Endodermal cell (in vitro differentiated cells): ENCODE measurements at regions not wholly inside any gene's neighbourhood (a gene's known extent, or its start where the extent isn't known, plus 50 kb on each side); places are given as distances from the start of the nearest gene placed in this dataset.

ENCODE experiments used
- DNase-seq: peaks from one replicate; pipeline ENCODE4 v3.0.0-alpha.2; 2017
- H3K27ac ChIP-seq: 2 replicates; pipeline ENCODE4 v1.5.1; 2013; ENCODE audit warnings: mild to moderate bottlenecking, low read depth, low read length, moderate library complexity
- H3K27me3 ChIP-seq: 2 replicates; pipeline ENCODE4 v1.6.1; 2013; ENCODE audit warnings: mild to moderate bottlenecking, low read length, moderate library complexity; ENCODE audit not compliant: insufficient read depth, control insufficient read depth, poor library complexity, severe bottlenecking
- H3K36me3 ChIP-seq: 2 replicates; pipeline ENCODE4 v1.7.0; 2013; ENCODE audit warnings: mild to moderate bottlenecking, low read length, moderate library complexity; ENCODE audit not compliant: control insufficient read depth, insufficient read depth
- H3K4me1 ChIP-seq: one replicate; pipeline ENCODE4 v1.7.0; 2013; ENCODE audit warnings: low read length; ENCODE audit not compliant: control insufficient read depth, insufficient read depth
- H3K4me3 ChIP-seq: 2 replicates; pipeline ENCODE4 v1.5.1; 2013; ENCODE audit warnings: mild to moderate bottlenecking, low read length, moderate library complexity
- H3K9ac ChIP-seq: 2 replicates; pipeline ENCODE4 v1.6.1; 2013; ENCODE audit warnings: mild to moderate bottlenecking, low read length, moderate library complexity; ENCODE audit not compliant: poor library complexity, severe bottlenecking; ENCODE audit errors: extremely low read depth
- H3K9me3 ChIP-seq: 2 replicates; pipeline ENCODE4 v1.6.1; 2013; ENCODE audit warnings: mild to moderate bottlenecking, low read length, moderate library complexity; ENCODE audit not compliant: control insufficient read depth
- H3K27ac Mint-ChIP-seq: 2 replicates; pipeline ENCODE4 v1.8.0; 2020; ENCODE audit warnings: mixed read lengths
- H3K27me3 Mint-ChIP-seq: 2 replicates; pipeline ENCODE4 v1.8.0; 2021; ENCODE audit warnings: mild to moderate bottlenecking, mixed read lengths; ENCODE audit not compliant: insufficient read depth
- H3K36me3 Mint-ChIP-seq: 2 replicates; pipeline ENCODE4 v1.8.0; 2020; ENCODE audit warnings: low read depth, mixed read lengths
- H3K4me1 Mint-ChIP-seq: 2 replicates; pipeline ENCODE4 v1.8.0; 2020; ENCODE audit warnings: mixed read lengths
- H3K4me3 Mint-ChIP-seq: 2 replicates; pipeline ENCODE4 v1.8.0; 2020; ENCODE audit warnings: mild to moderate bottlenecking, moderate library complexity, mixed read lengths
- H3K9me3 Mint-ChIP-seq: 2 replicates; pipeline ENCODE4 v1.8.0; 2020; ENCODE audit warnings: mild to moderate bottlenecking, mixed read lengths
- WGBS, 2 experiments: methylation state at CpG; one replicate each; pipeline versions ENCODE4 v1.1.5 to v1.1.7; 2013; ENCODE audit warnings: missing lambda C conversion rate in 2 of 2, mixed read lengths in 1 of 2; ENCODE audit not compliant: insufficient coverage in 1 of 2, insufficient read length in 1 of 2; 5-methylcytosine and 5-hydroxymethylcytosine counted together
- TF ChIP-seq, protein P1 (sequence below): fragments of 200-600 bp; sonication (generic); conservative IDR thresholded peaks from 2 replicates; pipeline ENCODE4 v1.5.0; 2021; ENCODE audit warnings: antibody characterized with exemption, mild to moderate bottlenecking

- H3K27ac Mint-ChIP-seq, result no peak overlapping the region
- H3K4me3 ChIP-seq, result no peak overlapping the region
- DNase-seq, result no peak
- no peaks in the 10 kb centered on the region for H3K9me3 Mint-ChIP-seq
- H3K36me3 Mint-ChIP-seq, result no peaks in the 10 kb centered on the region
- 100% methylated on average over 1 of the region's 1 CpG; no CpG with 5 or more reads in 1 of the 2 experiments for WGBS, 2 experiments
- H3K36me3 ChIP-seq, result no peaks in the 10 kb centered on the region
- no peaks in the 10 kb centered on the region for H3K27me3 ChIP-seq
- H3K27ac ChIP-seq, result no peak overlapping the region
- no peaks in the 10 kb centered on the region for H3K4me1 Mint-ChIP-seq
- H3K4me1 ChIP-seq, result no peaks in the 10 kb centered on the region
- H3K27me3 Mint-ChIP-seq, result no peaks in the 10 kb centered on the region
- no peaks in the 10 kb centered on the region for H3K9me3 ChIP-seq
- no peak overlapping the region for H3K4me3 Mint-ChIP-seq
- TF ChIP-seq, protein P1, sequence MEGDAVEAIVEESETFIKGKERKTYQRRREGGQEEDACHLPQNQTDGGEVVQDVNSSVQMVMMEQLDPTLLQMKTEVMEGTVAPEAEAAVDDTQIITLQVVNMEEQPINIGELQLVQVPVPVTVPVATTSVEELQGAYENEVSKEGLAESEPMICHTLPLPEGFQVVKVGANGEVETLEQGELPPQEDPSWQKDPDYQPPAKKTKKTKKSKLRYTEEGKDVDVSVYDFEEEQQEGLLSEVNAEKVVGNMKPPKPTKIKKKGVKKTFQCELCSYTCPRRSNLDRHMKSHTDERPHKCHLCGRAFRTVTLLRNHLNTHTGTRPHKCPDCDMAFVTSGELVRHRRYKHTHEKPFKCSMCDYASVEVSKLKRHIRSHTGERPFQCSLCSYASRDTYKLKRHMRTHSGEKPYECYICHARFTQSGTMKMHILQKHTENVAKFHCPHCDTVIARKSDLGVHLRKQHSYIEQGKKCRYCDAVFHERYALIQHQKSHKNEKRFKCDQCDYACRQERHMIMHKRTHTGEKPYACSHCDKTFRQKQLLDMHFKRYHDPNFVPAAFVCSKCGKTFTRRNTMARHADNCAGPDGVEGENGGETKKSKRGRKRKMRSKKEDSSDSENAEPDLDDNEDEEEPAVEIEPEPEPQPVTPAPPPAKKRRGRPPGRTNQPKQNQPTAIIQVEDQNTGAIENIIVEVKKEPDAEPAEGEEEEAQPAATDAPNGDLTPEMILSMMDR, result no peak
- no peak overlapping the region for H3K9ac ChIP-seq
Measured at GRCh38 chr10:55280696-55281095, 479.7 kb upstream of the PCDH15 start.

GRCh38 chr10:55277549-55277948 lies 476.5 kb upstream of the PCDH15 start:
- H3K27me3 Mint-ChIP-seq, result no peaks in the 10 kb centered on the region
- WGBS, 2 experiments, result 84% methylated on average over 2 of the region's 2 CpGs; no CpG with 5 or more reads in 1 of the 2 experiments
- no peaks in the 10 kb centered on the region for H3K36me3 Mint-ChIP-seq
- Histone ChIP-seq H3K27me3 (no peaks in the 10 kb centered on the region), H3K4me3 (no peak overlapping the region), H3K9me3 (no peaks in the 10 kb centered on the region), H3K4me1 (no peaks in the 10 kb centered on the region), H3K9ac (no peak overlapping the region), H3K36me3 (no peaks in the 10 kb centered on the region), H3K27ac (no peak overlapping the region)
- no peak for DNase-seq
- TF ChIP-seq, protein P1, result no peak
- H3K4me1 Mint-ChIP-seq, result no peaks in the 10 kb centered on the region
- H3K9me3 Mint-ChIP-seq, result no peaks in the 10 kb centered on the region
- no peak overlapping the region for H3K4me3 Mint-ChIP-seq
- no peak overlapping the region for H3K27ac Mint-ChIP-seq

DNA sequence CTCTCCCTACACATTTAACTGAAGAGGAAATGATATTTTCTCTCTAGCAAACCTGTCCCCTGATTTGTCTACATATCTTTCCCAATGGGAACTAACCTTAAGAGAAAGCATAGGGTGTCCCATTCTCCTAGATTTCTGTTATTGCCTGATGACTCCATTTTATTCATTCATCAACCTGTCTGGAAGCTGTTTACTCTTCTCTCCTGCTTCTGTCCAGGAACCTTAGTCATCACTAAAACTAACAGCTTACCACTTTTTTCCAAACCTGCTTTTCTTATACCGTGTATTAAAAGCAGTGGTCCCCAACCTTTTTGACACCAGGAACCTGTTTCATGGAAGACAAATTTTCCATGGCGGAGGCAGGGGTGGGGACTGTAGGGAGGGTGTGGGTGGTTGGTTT lies 473.3 kb upstream of the PCDH15 start:
- Mint-ChIP-seq H3K27me3 (no peaks in the 10 kb centered on the region), H3K4me3 (no peak overlapping the region), H3K36me3 (no peaks in the 10 kb centered on the region), H3K4me1 (no peaks in the 10 kb centered on the region), H3K9me3 (no peaks in the 10 kb centered on the region), H3K27ac (no peak overlapping the region)
- H3K27ac ChIP-seq, result no peak overlapping the region
- WGBS, 2 experiments, result 97% methylated on average over 2 of the region's 2 CpGs; no CpG with 5 or more reads in 1 of the 2 experiments
- DNase-seq, result no peak
- H3K9ac ChIP-seq, result no peak overlapping the region
- H3K36me3 ChIP-seq, result no peaks in the 10 kb centered on the region
- H3K27me3 ChIP-seq, result no peaks in the 10 kb centered on the region
- no peaks in the 10 kb centered on the region for H3K4me1 ChIP-seq
- no peak overlapping the region for H3K4me3 ChIP-seq
- TF ChIP-seq, protein P1, result no peak
- no peaks in the 10 kb centered on the region for H3K9me3 ChIP-seq
